ENCODE measurements at regions not wholly inside any gene's neighbourhood (a gene's known extent, or its start where the extent isn't known, plus 50 kb on each side); places are given as distances from the start of the nearest gene placed in this dataset.
"Not testable (repeated sequence)": the region's sequence is repeated elsewhere in the genome, so short reads cannot be mapped to it uniquely, and the experiment has no call there.

DNA sequence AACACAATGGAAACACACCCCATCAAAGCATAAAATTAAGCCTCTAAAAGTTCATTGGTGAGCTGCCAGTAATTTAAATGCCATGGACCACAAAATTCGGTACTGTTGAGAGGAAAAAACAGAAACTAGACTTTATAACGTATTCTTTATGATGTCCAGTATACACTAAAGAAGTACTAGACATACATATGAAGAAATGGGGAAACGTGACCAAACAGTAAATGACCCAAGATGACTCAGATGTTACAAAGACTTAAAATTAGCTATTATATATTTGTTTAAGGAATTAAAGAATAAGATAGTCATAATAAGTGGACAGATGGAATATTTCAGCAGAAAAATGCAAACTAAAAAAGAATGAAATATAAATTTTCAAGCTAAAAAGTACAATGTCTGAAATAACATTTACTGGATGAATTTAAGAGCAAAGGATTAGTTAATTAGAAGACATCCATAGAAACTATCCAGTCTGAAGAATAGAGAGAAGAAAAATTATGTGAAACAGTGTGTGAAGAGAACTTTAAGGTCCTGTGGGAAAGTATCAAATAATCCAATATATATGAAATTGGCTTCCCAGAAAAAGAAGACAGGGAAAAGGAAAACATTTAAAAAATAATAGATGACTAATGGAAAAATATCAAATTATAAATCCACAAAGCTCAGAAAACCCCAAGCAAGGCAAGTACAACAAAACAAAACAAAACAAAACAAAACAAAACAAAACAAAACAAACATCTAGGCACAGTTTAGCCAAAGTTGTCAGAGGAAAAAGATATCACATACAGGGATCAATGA is 69.4 kb downstream of the SAMD9 start:
- no peak for DNase-seq

DNA sequence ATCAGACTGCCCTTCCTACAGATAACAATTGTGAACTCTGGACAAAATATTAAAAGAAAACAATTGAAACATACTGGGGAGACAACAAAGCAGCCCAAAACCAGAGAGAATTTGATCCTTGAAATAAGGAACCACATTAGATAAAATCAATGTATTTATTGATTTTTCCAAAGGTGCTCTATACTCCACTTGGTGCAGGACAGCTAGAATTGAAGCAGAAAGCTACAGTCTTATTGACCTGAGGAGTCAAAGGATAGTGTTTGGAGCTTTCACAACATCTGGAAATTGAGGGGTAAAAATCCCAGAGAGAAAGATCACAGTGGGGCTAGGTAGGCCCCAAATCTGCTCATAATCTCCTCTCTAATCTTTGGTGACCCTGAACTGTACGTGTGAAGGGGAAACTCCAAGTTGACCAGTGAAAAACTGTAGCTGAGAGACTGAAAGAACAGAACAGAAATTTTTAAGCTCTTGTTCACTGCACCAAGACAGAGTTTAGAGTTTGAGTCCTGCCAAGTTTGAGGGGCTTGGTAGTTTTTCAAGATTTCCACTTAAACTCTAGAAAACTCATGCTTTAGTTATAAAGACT is 70.2 kb downstream of the SAMD9 start:
- DNase-seq = no peak

- DNase-seq = no peak
These were observed 71.1 kb downstream of the SAMD9 start for GRCh38 chr7:93046641-93047040.

- DNase-seq = no peak
These were observed 73.5 kb downstream of the SAMD9 start for GRCh38 chr7:93044147-93044810.

DNA sequence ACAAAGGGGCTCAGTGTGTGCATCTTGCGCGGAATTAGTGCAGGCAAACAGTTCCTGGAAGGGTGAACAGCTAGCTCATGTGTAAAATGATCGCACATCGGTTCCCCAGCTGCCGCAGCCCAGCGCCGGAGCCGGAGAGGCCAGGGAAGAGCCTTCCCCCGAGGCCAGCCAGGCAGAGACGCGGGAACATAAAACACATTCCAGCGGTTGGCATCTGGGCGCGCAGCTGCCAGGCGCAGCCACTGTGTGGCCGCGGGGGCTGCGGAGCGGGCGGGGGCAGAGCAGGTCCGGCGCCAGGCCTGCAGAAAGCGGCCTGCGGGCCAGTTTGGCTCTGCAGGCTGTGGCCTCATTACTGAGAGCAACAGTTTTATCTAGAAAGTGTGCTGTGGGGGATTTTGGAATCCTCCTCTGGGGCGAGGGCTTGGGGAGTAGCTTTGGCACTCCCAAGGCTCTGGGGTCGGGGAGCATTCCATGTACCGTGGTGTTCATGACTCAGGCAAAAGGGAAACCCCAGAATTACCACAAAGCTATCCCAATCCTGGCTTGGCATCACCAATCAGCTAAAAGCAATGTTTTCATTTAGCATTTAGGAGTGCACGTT is 74.3 kb downstream of the SAMD9 start:
- no peak for DNase-seq

GRCh38 chr7:93040355-93040754 is 77.4 kb downstream of the SAMD9 start:
- DNase-seq = no peak

- DNase-seq = no peak
These were observed 78.0 kb downstream of the SAMD9 start for GRCh38 chr7:93039786-93040185.

DNA sequence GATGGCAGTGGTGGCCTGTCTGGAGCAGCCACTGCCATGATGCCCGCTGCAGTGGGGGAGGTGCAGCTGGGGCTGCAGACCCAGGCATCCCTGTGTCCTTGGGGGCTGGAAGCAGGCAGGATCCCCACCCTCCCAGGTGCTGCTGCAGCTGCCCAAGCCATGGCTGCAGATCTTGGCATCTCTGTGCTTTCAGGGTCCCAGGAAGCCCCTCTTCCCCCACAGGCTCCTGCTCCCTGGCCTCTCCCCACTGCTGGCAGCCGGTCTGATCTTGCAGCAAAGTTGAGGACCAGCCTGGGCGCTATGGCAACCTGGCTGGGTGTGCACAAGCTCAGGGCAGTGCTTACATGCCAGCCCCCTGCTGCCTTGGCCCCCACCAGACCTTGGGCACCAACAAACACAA is 78.5 kb downstream of the SAMD9 start:
- DNase-seq = no peak

GRCh38 chr7:93036807-93037206 is 81.0 kb downstream of the SAMD9 start:
- no peak for DNase-seq

DNA sequence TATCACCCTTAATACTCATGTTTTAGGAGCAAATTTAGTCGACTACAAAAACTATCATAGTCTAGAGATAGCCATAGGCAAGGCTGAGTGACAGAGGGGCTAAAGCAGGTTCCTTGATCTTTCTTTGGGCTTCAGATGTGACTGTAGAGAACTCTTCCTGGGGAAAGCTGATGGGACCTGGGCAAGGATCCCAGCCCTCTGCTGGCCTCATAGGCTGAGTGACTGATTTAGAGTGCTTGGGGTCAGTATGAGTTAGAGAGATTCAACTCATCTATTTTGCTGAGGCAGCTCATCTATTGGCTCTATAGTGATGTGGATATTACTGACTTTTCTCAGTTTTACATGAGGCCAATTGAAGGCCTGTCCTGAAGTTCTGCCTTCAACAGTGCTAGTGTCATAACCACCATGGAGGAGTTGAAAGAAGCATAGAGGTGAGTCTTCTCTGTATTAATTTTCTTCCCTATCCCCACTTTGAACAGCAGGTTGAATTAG is 81.6 kb downstream of the SAMD9 start:
- DNase-seq = no peak

- DNase-seq = no peak
These were observed 86.0 kb downstream of the SAMD9 start for GRCh38 chr7:93031795-93032194.

GRCh38 chr7:93030605-93031225 is 87.1 kb downstream of the SAMD9 start:
- no peak for DNase-seq

DNA sequence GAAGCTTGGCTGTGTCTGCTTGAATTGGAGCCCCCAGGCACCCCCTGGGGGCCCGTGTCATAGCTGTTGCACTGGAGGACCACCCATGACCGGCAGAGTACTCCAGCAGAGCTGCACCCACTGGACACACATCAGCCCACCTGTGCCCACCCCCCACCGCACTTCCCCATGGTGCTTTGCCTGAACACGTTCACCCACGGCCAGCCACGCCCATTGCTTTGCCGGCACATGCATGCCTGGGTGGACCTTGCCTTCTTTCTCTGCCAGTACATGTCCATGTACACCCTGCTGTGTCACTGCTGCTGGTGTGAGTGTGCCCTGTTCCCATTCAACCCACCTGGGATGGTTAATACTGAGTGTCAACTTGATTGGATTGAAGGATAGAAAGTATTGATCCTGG is 88.7 kb downstream of the SAMD9 start:
- no peak for DNase-seq

DNA sequence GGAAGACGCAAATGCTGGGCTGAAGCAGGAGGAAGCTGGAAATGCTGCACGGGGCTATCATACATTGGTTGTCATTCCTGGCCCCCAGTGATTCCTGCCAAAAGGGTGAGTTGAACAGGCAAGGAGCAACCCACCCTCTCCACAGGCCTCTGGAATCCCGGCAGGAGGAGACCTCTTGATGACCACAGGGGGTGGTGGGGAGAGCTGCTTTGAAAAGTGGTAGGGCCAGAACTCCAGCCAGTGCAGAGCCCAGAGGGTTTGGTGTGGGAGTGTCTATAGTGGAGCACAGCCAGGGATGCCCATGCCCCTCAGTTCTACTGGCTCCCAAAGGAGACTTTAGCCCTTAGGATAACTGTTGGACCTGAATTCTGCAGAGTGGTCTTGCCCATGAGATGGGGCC is 89.2 kb downstream of the SAMD9 start:
- DNase-seq = no peak

DNA sequence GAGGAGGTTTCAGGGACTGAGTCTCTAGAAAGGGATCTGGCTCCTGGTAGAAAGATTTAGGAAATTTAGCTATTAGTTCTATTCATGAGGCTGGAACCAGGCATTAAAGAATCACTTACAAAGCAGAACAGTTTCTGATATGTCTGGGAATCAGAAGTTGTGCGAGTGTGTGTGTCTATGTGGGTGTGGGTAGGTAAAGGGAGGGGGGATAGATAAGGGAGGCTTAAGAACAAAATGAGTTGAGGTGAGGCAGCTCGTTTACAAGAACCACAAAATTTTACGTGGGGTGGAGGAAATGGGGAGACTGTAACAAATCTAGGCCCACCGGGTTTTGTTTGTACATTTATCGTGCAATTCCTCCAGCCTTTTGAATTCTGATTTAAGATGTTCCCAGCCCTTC is 90.7 kb downstream of the SAMD9 start:
- DNase-seq = no peak

GRCh38 chr7:93026425-93026824 is 91.4 kb downstream of the SAMD9 start:
- no peak for DNase-seq

DNA sequence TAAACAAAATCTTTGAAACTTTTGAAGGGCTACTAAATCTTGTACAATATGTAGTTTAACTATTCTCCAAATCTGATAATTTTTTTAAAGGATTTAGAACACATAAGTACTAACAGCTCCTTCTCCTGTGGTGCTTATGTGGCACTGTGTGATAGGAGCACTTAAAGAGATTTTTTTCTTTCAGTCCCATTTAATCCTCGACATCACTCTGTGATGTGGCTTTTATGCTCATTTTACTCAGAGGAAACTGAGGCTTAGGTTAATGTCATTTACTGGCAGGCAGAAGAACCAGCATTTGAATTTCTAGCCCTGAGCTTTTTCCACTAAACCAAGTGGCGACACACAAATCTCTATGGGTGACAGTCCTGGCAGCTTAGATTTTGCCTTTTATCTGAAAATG is 92.4 kb downstream of the SAMD9 start:
- no peak for DNase-seq

DNA sequence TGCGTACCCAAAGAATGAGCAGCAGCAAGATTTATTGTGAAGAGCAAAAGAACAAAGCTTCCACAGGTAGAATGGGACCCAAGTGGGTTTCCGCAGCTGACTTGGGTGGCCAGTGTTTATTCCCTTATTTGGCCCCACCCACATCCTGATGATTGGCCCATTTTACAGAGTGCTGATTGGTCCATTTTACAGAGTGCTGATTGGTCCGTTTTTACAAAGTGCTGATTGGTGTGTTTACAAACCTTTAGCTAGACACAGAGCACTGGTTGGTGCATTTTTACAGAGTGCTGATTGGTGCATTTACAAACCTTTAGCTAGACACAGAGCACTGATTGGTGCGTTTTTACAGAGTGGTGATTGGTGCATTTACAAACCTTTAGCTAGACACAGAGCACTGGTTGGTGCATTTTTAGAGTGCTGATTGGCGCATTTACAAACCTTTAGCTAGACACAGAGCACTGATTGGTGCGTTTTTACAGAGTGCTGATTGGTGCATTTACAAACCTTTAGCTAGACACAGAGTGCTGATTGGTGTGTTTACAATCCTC is 94.8 kb downstream of the SAMD9 start:
- DNase-seq = not testable (repeated sequence)

GRCh38 chr7:93021748-93022147 is 96.0 kb downstream of the SAMD9 start:
- DNase-seq = no peak

DNA sequence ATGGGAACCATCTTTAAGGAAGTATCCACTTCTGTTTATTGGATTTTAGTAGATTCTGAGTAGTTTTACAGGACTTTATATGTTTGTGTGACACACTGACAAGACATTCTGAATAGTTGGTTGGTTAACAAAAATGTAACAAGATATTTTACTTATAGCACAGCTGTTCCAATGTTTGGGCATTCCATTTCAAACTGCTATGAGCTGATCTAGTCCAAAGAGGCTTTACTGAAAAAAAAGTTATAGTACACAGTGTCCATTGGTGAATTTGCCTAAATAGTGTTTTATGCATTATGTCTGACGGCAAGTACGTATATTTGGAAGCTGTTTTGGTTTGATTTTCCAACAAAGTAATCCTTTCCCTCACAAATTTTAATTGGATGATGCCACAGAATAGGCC is 99.1 kb downstream of the SAMD9 start:
- DNase-seq = no peak

DNA sequence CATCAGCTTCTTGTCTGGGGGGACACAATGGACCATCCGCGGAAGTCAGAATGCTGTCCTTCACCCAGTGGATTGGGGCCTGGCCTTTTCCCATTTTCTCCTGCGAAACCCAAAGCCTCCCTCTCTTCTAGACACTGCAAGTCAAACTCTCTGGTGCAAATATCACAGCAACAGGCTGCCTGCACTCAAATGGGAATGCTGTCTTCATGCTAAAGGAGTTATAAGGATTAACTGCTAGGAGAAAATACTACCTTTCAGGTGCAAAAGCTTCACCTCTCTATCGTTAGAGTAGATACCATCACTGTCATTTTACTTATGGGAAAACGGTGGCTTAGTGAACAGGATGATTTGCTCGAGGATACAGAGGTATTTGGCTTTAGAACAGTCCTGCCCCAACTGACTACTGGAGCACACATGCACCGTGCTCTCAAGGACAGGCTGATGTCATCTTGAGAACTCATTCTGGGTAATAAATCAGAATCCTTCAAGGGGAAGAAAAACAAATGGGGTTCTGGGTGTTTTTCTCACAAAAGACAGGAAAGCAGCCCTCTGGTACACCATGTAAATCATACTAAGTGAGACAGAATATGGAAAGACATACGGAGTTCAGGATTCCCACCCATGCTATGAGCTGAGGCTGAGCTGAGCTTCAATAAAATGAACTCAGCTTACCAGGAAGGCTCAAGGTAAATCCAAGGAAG is 100.9 kb downstream of the SAMD9 start:
- no peak for DNase-seq

DNA sequence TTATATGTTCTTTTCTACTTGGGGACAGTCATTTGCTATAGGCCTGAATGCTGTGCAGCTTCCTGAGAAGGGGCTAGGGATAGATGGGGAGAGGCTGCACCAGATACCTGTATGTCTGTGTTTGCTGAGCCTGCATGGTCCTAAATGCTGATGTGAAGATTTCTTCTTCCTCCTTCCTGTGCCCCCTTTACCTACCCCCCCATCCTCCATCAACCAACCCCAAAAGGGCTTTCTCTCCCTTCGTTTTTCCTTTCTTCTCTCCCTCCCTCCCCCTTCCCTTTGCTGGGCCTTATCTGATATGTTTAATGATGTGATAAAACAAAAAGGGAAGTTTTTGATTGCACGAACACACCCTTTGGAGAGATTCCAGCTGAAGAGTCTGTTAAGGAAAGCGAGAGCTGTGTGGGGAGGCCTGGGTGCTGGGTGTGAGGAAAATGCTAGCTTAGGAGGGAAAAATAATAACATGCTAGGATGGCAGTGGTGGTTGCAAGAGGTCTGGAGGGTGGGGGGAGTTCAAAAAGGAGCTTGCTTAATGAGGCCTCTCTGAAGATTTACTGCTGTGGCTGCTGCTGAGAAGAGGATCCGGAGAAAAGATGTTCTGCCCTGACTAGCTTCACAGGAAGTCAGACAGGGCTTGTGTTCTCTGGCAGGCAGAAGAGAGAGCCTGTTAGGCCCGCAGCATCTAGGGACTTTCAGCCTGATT is 101.8 kb downstream of the SAMD9 start:
- DNase-seq = no peak
